ENCODE measurements at regions not wholly inside any gene's neighbourhood (a gene's known extent, or its start where the extent isn't known, plus 50 kb on each side); places are given as distances from the start of the nearest gene placed in this dataset.

DNA sequence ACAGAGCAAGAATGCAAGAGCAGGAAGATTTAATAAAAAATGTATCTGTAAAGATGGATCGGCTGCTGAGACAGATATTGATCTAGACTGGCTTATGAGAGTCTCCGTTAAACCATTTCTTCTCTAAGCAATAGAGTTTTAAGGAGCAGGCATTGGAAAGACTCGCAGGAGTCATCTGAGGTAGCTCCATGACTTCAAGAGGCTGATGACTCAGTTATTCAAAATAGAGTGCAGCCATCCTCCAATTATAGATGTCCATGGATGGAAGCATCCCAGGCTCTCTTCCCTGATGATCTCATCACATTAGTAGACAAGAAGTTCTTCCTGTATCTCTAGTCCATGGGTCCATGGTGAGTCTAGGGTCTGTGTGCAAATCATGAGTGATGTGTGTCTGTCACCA is 638.3 kb upstream of the TMEM132C start:
- TF ChIP-seq, protein P1, sequence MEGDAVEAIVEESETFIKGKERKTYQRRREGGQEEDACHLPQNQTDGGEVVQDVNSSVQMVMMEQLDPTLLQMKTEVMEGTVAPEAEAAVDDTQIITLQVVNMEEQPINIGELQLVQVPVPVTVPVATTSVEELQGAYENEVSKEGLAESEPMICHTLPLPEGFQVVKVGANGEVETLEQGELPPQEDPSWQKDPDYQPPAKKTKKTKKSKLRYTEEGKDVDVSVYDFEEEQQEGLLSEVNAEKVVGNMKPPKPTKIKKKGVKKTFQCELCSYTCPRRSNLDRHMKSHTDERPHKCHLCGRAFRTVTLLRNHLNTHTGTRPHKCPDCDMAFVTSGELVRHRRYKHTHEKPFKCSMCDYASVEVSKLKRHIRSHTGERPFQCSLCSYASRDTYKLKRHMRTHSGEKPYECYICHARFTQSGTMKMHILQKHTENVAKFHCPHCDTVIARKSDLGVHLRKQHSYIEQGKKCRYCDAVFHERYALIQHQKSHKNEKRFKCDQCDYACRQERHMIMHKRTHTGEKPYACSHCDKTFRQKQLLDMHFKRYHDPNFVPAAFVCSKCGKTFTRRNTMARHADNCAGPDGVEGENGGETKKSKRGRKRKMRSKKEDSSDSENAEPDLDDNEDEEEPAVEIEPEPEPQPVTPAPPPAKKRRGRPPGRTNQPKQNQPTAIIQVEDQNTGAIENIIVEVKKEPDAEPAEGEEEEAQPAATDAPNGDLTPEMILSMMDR (conservative IDR thresholded peaks at IDR 0.05) = no peak
- no peak for TF ChIP-seq ZFX (IDR thresholded peaks at IDR 0.05)
